PFSK-1 (cell line): ENCODE measurements at regions not wholly inside any gene's neighbourhood (a gene's known extent, or its start where the extent isn't known, plus 50 kb on each side); places are given as distances from the start of the nearest gene placed in this dataset.

Source experiments
- POLR2AphosphoS5 ChIP-seq: IDR thresholded peaks from 2 replicates; pipeline ENCODE4 v1.6.1; 2012; ENCODE audit warnings: low read depth, mild to moderate bottlenecking, control low read depth, low read length, moderate library complexity
- REST ChIP-seq, 2 experiments: IDR thresholded peaks; 2 replicates each; pipeline versions ENCODE4 v1.6.1 to v1.8.0; 2011 to 2012; ENCODE audit warnings: low read depth in 2 of 2, low read length in 2 of 2, control low read depth in 1 of 2, inconsistent platforms in 1 of 2, mild to moderate bottlenecking in 1 of 2, moderate library complexity in 1 of 2; ENCODE audit not compliant: insufficient read depth in 1 of 2
- TAF1 ChIP-seq: IDR thresholded peaks from 2 replicates; pipeline ENCODE4 v1.6.1; 2012; ENCODE audit warnings: low read length, control low read depth, borderline replicate concordance; ENCODE audit not compliant: insufficient read depth

GRCh38 chr11:115629456-115630015, 125.3 kb upstream of the CADM1 start:
- no peak for TF ChIP-seq POLR2AphosphoS5
- TF ChIP-seq REST (IDR thresholded peaks at IDR 0.05; ENCODE audit: insufficient read depth in 1 of 2, low read depth in 2 of 2, low read length in 2 of 2), result no peak
- TF ChIP-seq TAF1, result no peak
